Dedifferentiated amniotic fluid mesenchymal stem cell (primary cell): ENCODE measurements at regions not wholly inside any gene's neighbourhood (a gene's known extent, or its start where the extent isn't known, plus 50 kb on each side); places are given as distances from the start of the nearest gene placed in this dataset.
"Not testable (repeated sequence)": the region's sequence is repeated elsewhere in the genome, so short reads cannot be mapped to it uniquely, and the experiment has no call there.

Experiments
- DNase-seq: peaks from one replicate; pipeline ENCODE4 v3.0.0-alpha.2; 2016; ENCODE audit errors: extremely low spot score

- DNase-seq = no peak
Observed at GRCh38 chr12:84069198-84069597, 843.4 kb downstream of the SLC6A15 start.

GRCh38 chr12:84058136-84058535 lies 854.5 kb downstream of the SLC6A15 start:
- no peak for DNase-seq

DNA sequence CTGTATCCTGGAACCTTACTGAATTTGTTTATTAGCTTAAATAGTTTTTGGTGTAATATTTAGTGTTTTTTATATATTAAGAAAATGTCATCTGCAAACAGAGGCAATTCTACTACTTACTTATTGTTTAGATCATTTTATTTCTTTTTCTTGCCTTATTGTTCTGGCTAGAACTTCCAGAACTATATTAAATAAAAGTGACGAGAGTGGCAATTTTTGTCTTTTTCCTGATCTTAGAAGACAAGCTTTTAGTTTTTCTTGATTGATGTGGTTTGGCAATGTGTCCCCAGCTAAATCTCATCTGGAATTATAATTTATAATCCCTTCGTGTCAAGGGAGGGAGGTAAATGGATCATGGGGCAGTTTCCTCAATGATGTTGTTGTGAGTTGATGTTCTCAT lies 857.8 kb downstream of the SLC6A15 start:
- DNase-seq = no peak

GRCh38 chr12:84047881-84048280 lies 864.7 kb downstream of the SLC6A15 start:
- DNase-seq = no peak

- no peak for DNase-seq
Observed at GRCh38 chr12:84046859-84047258, 865.7 kb downstream of the SLC6A15 start.

DNA sequence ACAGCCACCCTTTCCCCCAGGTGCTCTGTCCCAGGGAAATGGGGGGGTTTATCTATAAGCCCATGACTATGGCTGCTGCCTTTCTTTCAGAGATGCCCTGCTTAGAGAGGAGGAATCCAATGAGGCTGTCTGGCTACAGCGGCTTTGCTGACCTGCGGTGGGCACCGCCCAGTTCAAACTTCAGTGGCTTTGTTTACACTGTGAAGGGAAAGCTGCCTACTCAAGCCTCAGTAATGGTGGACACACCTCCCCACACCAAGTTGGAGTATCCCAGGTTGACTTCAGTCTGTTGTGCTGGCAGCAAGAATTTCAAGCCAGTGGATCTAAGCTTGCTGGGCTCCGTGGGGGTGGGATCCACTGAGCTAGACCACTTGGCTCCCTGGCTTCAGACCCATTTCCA lies 869.2 kb downstream of the SLC6A15 start:
- no peak for DNase-seq

- DNase-seq = no peak
Observed at GRCh38 chr12:84038242-84038641, 874.4 kb downstream of the SLC6A15 start.

DNA sequence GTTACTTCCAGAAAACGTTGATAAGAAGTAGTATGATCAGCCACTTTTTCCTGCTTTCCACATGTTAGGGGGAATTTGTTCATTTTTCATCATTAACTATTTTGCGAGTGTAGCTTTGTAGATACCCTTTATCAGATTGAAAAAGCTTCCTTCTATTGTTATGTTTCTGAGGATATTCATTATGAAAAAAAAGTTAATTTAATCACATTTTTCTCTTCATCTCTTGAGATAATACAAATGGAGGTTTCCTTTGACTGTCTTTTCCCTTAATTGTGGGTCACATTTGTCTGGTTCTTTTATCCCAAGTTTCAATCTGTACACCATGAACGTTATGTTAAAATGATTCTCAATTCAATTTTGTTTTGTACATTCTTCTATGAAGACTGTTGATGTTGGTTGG lies 875.7 kb downstream of the SLC6A15 start:
- no peak for DNase-seq

GRCh38 chr12:84035766-84036165 lies 876.8 kb downstream of the SLC6A15 start:
- DNase-seq = no peak

DNA sequence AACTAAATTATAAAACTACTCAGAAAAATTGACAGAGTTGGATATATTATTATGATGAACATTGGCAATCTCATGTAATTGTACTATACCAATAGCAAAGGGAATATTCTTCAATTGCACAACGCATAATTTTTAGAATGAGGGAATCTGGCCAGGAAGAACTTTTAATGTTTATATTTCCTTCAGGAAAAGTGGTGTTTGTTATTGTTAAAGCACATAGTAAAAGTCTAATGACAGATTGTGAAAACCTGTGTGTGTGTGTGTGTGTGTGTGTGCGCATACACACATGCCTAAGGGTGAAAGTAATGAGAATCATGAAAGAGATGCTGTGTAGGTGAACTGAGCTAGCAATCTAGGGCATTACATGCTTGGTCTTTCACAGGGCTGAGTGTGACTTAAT lies 877.7 kb downstream of the SLC6A15 start:
- no peak for DNase-seq

DNA sequence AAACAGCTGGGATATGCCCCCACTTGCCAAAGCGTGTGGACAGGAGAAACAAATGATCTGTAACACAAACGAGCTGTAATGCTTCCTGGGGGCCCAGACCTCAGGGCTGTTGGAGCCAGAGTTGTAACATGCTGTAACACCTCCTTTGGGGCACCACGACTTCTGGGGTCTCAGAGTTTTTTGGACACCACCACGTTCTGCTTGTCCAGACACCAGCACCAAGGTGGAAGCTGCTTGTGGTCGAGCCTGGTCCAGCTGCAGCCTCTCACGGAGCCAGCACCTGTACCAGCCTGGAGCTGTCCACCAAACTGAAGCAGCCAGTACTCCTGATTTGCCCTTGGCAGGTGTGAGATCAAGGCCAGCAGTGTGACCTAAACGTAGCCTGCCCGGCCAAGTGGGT lies 879.4 kb downstream of the SLC6A15 start:
- no peak for DNase-seq

DNA sequence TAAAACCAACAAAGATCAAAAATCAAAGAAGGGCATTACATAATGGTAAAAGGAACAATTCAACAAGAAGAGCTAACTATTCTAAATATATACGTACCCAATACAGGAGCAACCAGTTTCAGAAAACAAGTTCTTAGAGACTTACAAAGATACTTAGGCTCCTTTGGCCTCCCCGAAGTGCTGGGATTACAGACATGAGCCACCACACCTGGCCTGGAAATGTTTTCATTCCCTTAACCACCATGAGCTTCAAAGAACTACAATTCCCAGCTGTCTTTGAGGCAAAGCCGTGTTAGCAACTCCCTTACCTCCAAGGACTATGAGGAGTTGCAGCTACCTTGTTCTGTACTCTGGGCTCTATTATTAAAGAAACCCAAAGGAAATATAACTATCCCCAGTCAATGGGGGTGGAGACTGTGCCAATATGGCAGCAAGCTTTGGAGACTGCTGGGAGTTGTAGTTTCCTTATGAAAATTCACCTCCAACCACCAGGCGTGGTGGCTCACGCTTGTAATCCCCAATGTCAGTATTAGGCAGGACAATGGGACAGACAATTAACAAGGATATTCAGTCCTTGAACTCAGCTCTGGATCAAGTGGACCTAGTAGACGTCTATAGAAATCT lies 893.9 kb downstream of the SLC6A15 start:
- DNase-seq = not testable (repeated sequence)

DNA sequence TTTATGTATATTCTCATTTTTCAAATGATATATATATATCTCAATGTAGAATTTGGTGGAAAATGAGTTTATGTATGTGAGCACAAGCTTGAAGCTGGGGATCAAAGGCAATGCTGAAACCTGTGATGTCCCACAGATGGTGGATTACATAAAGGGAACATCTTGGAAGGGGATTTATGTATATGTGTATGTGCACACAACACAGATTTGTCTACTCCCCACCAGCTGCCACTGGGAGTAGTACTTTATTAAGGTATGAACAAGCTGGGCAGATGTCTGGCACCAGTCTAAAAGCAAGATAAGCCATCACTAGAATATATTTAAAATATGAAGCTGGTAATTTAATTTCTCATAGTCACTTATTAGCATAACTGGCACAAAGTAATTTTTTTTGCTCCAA lies 895.6 kb downstream of the SLC6A15 start:
- DNase-seq = no peak

- DNase-seq = no peak
Observed at GRCh38 chr12:83997423-83997822, 915.2 kb downstream of the SLC6A15 start.

GRCh38 chr12:83996671-83997070 lies 915.9 kb downstream of the SLC6A15 start:
- DNase-seq = no peak

- no peak for DNase-seq
Observed at GRCh38 chr12:83985084-83985483, 927.5 kb downstream of the SLC6A15 start.

GRCh38 chr12:83980398-83980797 lies 932.2 kb downstream of the SLC6A15 start:
- DNase-seq = no peak

DNA sequence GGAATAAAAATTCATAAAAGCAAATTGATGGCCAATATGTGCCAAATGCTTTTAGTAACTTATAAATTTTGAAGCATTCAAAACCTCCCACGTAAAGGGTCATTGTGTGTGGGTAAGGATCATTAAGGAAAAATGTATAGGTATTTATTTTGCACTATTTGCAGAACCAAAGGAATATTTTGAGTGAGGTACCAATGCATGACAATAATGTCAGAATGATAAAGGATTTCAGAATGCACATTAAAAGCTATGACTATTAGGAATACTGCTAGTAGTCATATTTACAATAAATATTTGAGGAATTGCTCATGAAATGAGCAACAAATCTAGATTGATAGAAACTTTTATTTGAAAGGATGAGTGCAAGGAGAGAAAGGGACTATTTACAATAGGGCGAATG lies 932.8 kb downstream of the SLC6A15 start:
- no peak for DNase-seq

DNA sequence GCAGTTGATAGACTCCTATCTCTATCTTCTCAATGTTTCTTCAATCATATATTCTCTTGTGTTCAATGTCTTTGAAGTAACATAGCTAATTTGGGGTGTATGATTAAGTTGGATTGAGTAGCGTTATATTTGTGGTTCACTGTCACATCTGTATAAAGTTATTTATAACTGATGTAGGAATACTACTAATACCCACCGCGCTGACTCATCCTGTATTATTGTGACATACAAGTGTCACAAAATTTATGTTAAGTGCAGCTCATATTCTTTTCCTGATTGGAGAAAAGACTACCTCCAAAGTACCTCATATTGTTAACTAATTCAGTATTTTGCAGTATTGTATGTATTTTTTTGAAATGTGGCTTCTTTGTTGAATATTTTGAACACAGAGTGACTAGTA lies 940.8 kb downstream of the SLC6A15 start:
- no peak for DNase-seq

- no peak for DNase-seq
Observed at GRCh38 chr12:83960767-83961166, 951.8 kb downstream of the SLC6A15 start.

- no peak for DNase-seq
Observed at GRCh38 chr12:83958997-83959396, 953.6 kb downstream of the SLC6A15 start.

- DNase-seq = no peak
Observed at GRCh38 chr12:83954956-83955601, 957.5 kb downstream of the SLC6A15 start.

GRCh38 chr12:83954071-83954789 lies 958.4 kb downstream of the SLC6A15 start:
- no peak for DNase-seq
